Nephron (organoid): ENCODE measurements at regions not wholly inside any gene's neighbourhood (a gene's known extent, or its start where the extent isn't known, plus 50 kb on each side); places are given as distances from the start of the nearest gene placed in this dataset.

Experiments used
- H3K27ac Mint-ChIP-seq, 3 experiments: 2 replicates each; pipeline ENCODE4 v1.8.0; 2020; ENCODE audit warnings: mixed read lengths in 3 of 3, mild to moderate bottlenecking in 2 of 3, moderate library complexity in 1 of 3
- H3K27me3 Mint-ChIP-seq: 2 replicates; pipeline ENCODE4 v1.8.0; 2021; ENCODE audit warnings: low read depth, mild to moderate bottlenecking, moderate library complexity, mixed read lengths
- H3K36me3 Mint-ChIP-seq: 2 replicates; pipeline ENCODE4 v1.8.0; 2020; ENCODE audit warnings: low read depth, mixed read lengths
- H3K4me1 Mint-ChIP-seq: 2 replicates; pipeline ENCODE4 v1.8.0; 2020; ENCODE audit warnings: mixed read lengths
- H3K4me3 Mint-ChIP-seq, 3 experiments: 2 replicates each; pipeline ENCODE4 v1.8.0; 2020; ENCODE audit warnings: mild to moderate bottlenecking in 3 of 3, mixed read lengths in 3 of 3, moderate library complexity in 2 of 3
- H3K9me3 Mint-ChIP-seq: 2 replicates; pipeline ENCODE4 v1.8.0; 2020; ENCODE audit warnings: mixed read lengths
- CTCF ChIP-seq, 3 experiments: fragments of 200-600 bp; sonication (generic); IDR thresholded peaks; one replicate each; pipeline ENCODE4 v1.5.0; 2021; ENCODE audit warnings: antibody characterized with exemption in 3 of 3; ENCODE audit not compliant: unreplicated experiment in 3 of 3

GRCh38 chr18:32577561-32577960, 106.9 kb upstream of the GAREM1 start:
- no peak overlapping the region for H3K4me3 Mint-ChIP-seq
- no peaks in the 10 kb centered on the region for H3K27me3 Mint-ChIP-seq
- TF ChIP-seq CTCF (IDR thresholded peaks at IDR 0.05; ENCODE audit: unreplicated experiment in 3 of 3), result no peak
- H3K9me3 Mint-ChIP-seq, result peaks cover 6% of the 10 kb centered on the region
- H3K36me3 Mint-ChIP-seq, result peaks cover 4% of the 10 kb centered on the region
- H3K4me1 Mint-ChIP-seq, result peaks cover 12% of the 10 kb centered on the region
- H3K27ac Mint-ChIP-seq, result no peak overlapping the region

GRCh38 chr18:32576296-32576916, 105.7 kb upstream of the GAREM1 start:
- no peak overlapping the region for H3K27ac Mint-ChIP-seq
- no peak overlapping the region for H3K4me3 Mint-ChIP-seq
- peak; percentile 57 to 69 (median 57) for TF ChIP-seq CTCF (IDR thresholded peaks at IDR 0.05; ENCODE audit: unreplicated experiment in 3 of 3)
- peaks cover 4% of the 10 kb centered on the region for H3K36me3 Mint-ChIP-seq
- no peaks in the 10 kb centered on the region for H3K27me3 Mint-ChIP-seq
- H3K4me1 Mint-ChIP-seq, result peaks cover 8% of the 10 kb centered on the region
- peaks cover 6% of the 10 kb centered on the region for H3K9me3 Mint-ChIP-seq

GRCh38 chr18:32566960-32567359, 96.3 kb upstream of the GAREM1 start:
- TF ChIP-seq CTCF (IDR thresholded peaks at IDR 0.05; ENCODE audit: unreplicated experiment in 3 of 3), result no peak
- no peaks in the 10 kb centered on the region for H3K27me3 Mint-ChIP-seq
- peaks cover 13% of the 10 kb centered on the region for H3K9me3 Mint-ChIP-seq
- no peaks in the 10 kb centered on the region for H3K4me1 Mint-ChIP-seq
- H3K36me3 Mint-ChIP-seq, result peaks cover 4% of the 10 kb centered on the region
- no peak overlapping the region for H3K27ac Mint-ChIP-seq
- H3K4me3 Mint-ChIP-seq, result no peak overlapping the region

GRCh38 chr18:32553640-32554365, 83.1 kb upstream of the GAREM1 start:
- Mint-ChIP-seq H3K4me3 (no peak overlapping the region), H3K27ac (no peak overlapping the region), H3K4me1 (peaks cover 3% of the 10 kb centered on the region), H3K9me3 (peaks cover 2% of the 10 kb centered on the region), H3K27me3 (peaks cover 6% of the 10 kb centered on the region), H3K36me3 (no peaks in the 10 kb centered on the region)
- TF ChIP-seq CTCF (IDR thresholded peaks at IDR 0.05; ENCODE audit: unreplicated experiment in 3 of 3), result no peak

GRCh38 chr18:32553174-32553573, 82.5 kb upstream of the GAREM1 start:
- no peak for TF ChIP-seq CTCF (IDR thresholded peaks at IDR 0.05; ENCODE audit: unreplicated experiment in 3 of 3)
- H3K4me3 Mint-ChIP-seq, result no peak overlapping the region
- no peaks in the 10 kb centered on the region for H3K36me3 Mint-ChIP-seq
- peaks cover 2% of the 10 kb centered on the region for H3K9me3 Mint-ChIP-seq
- peaks cover 7% of the 10 kb centered on the region for H3K4me1 Mint-ChIP-seq
- no peak overlapping the region for H3K27ac Mint-ChIP-seq
- H3K27me3 Mint-ChIP-seq, result peaks cover 6% of the 10 kb centered on the region
